GM12892 (cell line): ENCODE measurements at regions not wholly inside any gene's neighbourhood (a gene's known extent, or its start where the extent isn't known, plus 50 kb on each side); places are given as distances from the start of the nearest gene placed in this dataset.

ENCODE experiments used
- DNase-seq: peaks from one replicate; pipeline ENCODE4 v3.0.0; 2011; ENCODE audit not compliant: insufficient read length
- FAIRE-seq: peaks from 2 replicates; lab custom pipeline; 2011; peaks lifted over from hg19 to GRCh38; lab: Jason Lieb, UNC
- POLR2A ChIP-seq: IDR thresholded peaks from 2 replicates; pipeline ENCODE4 v1.6.1; 2011; ENCODE audit warnings: low read depth, low read length, control low read depth
- POLR2AphosphoS5 ChIP-seq: IDR thresholded peaks from 2 replicates; pipeline ENCODE4 v1.6.1; 2011; ENCODE audit warnings: low read depth, low read length, control low read depth
- TAF1 ChIP-seq: IDR thresholded peaks from 2 replicates; pipeline ENCODE4 v1.6.1; 2011; ENCODE audit warnings: low read depth, mild to moderate bottlenecking, control low read depth, low read length, borderline replicate concordance

DNA sequence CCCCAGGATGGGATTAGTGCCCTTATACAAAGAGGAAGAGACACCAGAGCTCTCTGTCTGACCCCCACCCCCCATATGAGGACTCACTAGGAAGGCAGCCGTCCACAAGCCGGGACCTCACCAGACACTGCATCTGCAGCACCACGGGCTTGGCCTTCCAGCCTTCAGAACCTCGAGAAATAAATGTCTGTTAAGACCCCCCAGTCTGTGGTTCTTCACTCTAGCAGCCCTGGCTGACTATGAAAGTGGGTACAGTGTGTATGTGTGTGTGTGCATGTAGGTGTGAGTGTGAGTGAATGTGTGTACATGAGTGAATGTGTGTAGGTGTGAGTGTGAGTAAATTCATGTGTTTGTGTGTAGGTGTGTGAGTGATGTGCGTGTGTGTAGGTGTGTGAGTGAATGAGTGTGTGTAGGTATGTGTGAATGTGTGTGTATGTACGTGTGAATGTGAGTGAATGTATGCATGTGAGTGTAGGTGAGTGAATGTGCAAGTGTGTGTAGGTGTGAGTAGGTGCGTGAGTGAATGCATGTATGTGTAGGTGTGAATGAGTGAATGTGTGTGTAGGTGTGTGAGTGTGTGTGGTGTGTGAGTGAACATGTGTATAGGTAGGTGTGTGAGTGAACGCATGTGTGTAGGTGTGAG, 201.6 kb upstream of the ZNF536 start:
- FAIRE-seq: no peak
- no peak for DNase-seq
- no peak for TF ChIP-seq POLR2A
- TF ChIP-seq POLR2AphosphoS5: no peak; the same call in 1 of the 2 replicates
- no peak for TF ChIP-seq TAF1

DNA sequence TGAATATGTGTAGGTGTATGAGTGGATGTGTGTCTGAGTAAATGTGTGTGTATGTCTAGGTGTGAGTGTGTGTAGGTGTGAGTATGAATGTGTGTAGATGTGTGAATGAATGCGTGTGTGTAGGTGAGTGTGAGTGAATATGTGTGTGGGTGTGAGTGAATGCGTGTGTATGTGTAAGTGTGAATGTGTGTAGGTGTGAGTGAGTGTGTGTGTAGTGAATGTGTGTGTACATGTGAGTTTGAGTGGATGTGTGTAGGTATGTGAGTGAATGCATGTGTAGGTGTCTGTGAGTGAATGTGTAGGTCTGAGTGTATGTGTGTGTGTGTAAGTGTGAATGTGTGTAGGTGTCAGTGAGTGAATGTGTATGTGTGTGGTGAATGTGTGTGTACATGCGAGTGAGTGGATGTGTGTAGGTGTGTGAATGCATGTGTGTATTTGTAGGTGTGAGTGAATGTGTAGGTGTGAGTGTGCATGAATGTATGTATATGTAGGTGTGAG, 201.0 kb upstream of the ZNF536 start:
- no peak for TF ChIP-seq TAF1
- no peak for TF ChIP-seq POLR2AphosphoS5
- TF ChIP-seq POLR2A: no peak
- DNase-seq: no peak
- peak; percentile 40 for FAIRE-seq

DNA sequence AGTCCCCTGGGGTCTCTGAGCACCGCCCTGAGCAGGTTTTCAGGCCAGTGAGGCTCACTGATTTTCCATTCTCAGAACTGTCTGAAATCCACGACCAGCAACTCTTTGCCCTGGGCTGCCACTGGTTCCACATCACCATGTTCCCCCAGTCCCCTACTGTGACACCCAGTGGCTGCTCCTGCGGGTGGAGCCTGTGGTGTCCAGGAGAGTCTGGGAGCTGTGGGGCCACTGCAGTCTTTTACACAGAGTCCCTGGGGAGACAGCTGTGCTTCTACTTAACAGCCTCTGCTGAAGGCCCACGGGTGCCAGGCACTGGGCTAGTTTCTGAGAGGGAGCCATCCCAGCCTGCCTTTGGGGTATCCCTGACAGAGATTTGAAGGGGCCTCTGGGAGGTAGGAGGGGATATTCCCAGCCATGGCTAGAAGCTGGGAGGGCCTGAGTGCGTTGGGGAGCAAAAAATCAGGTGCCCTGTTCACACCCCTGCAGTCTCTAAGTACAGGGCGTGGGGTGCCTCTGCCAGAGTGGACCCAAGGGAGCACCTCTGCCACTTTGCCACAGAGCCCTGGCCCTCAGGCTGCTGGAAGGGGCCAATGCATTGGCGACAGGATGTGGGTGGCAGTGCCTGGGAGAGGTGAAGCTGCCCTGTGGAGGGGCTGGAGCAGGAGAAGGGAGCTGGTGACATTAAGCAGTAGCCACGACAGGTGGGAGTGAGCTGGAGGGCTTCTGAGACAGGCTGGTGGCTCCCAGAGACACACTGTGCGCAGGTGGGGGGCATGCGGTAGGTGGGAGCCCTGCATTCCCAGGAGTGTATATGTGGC, 200.2 kb upstream of the ZNF536 start:
- no peak for DNase-seq
- no peak for FAIRE-seq
- TF ChIP-seq POLR2AphosphoS5 (no peak), TAF1 (no peak)

DNA sequence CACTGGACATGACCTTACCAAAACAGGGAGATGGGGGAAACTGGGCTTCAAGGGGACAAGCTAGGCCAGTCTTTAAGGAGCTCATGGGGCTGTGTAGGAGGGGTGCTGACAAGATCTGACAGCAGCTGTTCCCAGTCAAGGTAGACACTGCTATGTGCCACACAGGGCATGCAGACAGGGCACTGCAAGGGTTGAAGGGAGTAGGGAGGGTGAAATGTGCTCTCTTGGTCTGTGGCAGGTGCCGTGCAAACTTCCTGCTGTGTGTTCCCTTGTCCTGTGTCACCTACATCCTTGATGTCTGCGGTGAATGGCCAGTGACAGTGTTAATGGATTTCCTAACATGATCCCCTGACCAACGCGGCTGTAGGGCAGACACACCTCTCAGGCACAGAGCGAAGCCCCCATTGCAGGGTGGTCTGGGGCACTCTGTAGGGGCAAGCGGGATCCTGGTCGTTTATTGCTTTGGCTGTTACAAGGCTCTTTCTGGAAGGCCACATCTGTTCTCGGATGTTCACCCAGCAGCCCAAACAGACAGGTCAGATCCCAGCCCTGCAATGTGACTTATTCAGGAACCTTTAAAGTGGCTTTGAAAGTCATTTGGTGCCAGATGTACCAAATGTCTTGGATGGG, 199.5 kb upstream of the ZNF536 start:
- DNase-seq (no peak), FAIRE-seq (no peak)
- TF ChIP-seq POLR2AphosphoS5 (no peak), TAF1 (no peak), POLR2A (no peak)

DNA sequence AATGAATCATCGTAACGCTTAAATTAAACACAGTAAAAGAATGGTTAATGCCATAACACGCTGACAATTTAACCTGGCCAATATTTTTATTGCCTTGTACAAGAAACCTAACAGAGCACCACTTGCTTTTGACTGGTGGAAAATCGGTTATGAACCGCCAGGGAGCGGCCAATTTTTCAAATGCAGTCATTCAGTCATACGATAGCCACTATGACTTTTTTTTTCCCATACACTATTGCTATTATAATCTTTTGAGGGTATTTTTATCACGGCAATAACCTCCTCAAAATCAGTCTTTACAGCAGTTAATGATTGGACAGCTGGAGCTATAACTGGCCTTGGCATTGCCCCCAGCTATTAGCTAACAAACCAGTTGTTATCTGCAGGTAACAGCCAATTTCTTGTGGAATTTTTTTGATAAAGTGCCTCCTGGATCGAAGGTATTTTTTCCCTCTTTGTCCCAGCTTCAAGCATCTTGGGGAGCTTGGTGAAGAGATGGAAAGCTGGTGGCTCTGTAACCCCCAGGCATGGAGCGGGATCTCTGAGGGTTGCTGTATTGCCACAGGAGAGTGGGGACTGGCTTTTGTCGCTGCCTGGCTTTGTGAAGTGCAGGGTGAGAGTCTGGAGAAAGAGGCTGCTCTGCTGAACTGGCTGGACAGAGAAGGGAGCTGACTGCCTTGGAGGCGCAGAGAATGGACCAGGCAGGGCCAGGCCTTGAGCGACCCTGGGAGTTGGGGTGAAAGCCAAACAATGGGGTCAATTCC, 198.4 kb upstream of the ZNF536 start:
- DNase-seq: no peak
- TF ChIP-seq POLR2AphosphoS5 (no peak), POLR2A (no peak), TAF1 (no peak)
- FAIRE-seq: no peak

DNA sequence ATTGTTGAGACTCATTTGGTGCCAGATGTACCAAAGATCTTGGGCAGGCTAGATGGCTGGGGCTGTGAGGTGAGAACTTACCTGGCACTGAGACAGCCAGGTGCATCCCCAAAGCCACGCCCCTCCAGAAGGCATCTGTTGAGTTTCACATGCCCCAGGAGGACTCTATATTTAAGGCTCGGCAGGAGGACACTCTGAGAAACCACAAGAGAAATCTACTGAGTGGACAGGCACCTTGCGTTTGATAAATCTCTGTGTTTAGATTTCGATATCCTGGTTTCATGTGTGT, 197.9 kb upstream of the ZNF536 start:
- no peak for FAIRE-seq
- DNase-seq: no peak
- TF ChIP-seq POLR2AphosphoS5 (no peak), POLR2A (no peak), TAF1 (no peak)

DNA sequence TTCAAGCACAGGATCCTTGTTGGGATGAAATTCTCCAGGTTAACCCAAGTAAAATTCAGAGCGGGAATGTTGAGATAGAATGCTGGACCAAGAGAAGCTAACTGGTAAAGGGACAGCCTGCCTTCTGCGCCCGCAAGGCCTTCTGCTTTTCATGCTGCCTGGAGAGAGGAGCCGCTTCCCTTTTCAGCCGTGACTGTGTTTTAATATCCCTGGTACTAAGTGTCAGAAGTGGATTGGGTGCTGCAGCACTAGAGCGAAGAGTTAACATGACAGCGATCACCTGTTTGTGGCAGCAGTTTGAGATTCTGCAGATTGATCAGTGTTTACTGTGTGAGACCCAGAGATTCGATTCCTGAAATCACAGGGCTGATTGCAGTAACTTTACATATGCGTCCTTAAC, 197.4 kb upstream of the ZNF536 start:
- FAIRE-seq: no peak
- DNase-seq: no peak
- TF ChIP-seq POLR2AphosphoS5: no peak
- TF ChIP-seq TAF1: no peak
- TF ChIP-seq POLR2A: no peak

DNA sequence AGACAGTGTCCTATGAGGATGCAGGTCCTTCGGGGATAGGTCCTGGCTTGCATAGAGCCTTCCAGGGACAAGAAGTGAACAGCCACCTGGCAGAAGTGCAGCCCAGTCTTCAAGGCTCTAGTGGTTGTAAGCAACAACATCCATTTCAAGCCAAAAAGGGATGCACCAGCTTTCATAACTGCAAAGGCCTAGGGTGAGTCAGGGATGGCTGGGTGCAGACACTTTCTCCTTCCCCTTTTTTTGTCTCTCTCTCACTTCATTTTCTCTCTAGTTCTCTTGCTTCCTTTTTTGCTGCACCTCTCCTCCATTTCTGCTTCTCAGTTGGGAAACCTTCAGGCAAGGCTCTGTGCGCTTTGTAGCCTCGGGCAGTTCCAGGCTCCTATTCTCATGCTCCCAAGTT, 196.2 kb upstream of the ZNF536 start:
- TF ChIP-seq POLR2A (no peak), TAF1 (no peak), POLR2AphosphoS5 (no peak)
- FAIRE-seq (no peak), DNase-seq (no peak)

DNA sequence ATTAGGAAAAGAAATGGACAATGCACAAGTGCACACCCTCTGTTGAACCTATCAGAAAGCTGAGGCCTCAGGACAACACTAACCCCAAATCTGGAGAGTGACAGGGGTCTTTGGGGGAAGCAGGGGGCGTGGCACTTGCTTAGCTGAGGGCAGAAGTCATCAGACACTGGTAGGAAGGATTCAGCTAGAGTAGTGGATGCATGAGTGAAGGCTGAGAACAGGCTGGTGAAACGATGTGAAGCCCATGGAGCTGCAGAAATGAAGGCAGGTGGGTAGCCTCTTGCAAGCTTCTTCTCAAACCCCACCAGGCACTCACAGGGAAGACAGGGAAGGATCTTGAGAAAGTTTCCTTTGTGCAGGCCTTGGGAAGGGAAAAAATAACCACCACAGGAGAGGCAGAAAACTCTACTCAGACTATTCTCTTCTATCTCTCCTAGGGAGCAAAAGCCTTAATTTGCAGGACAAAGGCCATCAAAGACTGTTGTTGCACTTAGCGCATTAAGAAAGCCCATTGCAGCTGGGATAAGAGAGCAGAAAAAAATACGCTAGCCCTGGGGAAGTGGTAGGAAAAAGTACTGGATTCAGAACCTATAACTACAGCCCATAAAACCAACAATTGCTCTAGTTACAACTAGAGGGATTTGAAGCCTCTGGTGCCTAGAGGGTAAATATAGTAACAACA, 193.3 kb upstream of the ZNF536 start:
- no peak for DNase-seq
- TF ChIP-seq POLR2A: no peak
- no peak for TF ChIP-seq POLR2AphosphoS5
- no peak for TF ChIP-seq TAF1
- no peak for FAIRE-seq

DNA sequence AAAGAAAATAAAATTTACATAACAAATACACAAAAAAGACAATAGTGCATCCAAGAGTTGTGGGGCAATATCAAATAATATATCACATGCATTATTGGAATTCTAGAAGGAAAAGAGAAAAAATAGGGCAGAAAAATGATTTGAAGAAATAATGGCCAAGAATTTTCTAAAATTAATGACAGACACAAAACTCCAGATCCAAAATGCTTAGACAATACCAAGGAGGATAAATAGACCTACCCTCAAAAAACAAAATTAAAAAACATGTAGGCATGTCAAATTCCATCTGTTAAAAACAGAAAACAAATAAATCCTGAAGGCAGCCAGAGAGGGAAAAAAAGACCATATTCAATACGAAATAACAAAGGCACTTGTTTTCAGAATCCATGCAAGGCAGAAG, 191.5 kb upstream of the ZNF536 start:
- DNase-seq (no peak), FAIRE-seq (no peak)
- TF ChIP-seq POLR2AphosphoS5 (no peak), POLR2A (no peak), TAF1 (no peak)

DNA sequence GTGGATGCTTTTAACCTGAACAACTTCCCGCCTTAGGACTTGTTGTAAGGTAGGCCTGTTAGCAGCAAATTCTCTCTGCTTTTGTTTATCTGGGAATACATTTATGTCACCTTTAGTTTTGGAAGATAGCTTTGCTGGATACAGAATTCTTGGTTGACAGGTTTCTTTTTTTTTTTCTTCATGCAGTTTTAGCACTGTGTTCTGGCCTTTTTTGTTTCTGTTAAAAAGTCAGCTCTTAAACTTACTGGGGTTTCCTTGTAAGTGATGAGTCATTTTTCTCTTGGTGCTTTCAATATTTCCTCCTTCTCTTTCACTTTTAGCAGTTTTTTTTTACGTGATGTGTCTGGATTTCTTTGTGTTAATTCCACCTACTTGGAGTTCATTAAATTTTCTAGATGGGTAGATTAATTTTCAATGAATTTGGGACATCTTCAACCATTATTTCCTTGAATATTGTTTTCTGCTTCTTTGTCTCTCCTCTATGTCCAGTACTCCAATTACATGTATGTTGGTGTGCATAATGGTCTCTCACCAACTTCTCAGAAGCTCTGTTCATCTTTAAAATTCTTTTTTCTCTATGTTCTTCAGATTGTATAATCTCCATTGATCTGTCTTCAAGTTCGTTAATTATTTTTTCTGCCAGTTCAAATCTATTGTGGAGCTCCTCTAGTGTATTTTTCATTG, 188.2 kb upstream of the ZNF536 start:
- no peak for TF ChIP-seq POLR2A

More for the DNA sequence above, 188.2 kb upstream of the ZNF536 start:
- no peak for FAIRE-seq
- DNase-seq: no peak
